SK-N-SH treated with all-trans-retinoic acid at 6 μM for 48 hours (cell line): ENCODE measurements at regions not wholly inside any gene's neighbourhood (a gene's known extent, or its start where the extent isn't known, plus 50 kb on each side); places are given as distances from the start of the nearest gene placed in this dataset.

Source experiments
- CREB5 ChIP-seq: fragments of 250-450 bp; sonication (Bioruptor Pico); IDR thresholded peaks from 2 replicates; pipeline ENCODE4 v1.5.1; 2020; ENCODE audit warnings: low read depth, mild to moderate bottlenecking, moderate library complexity
- GLIS3 ChIP-seq: fragments of 250-450 bp; sonication (Bioruptor Pico); IDR thresholded peaks from 2 replicates; pipeline ENCODE4 v1.5.0; 2020; ENCODE audit warnings: mild to moderate bottlenecking, moderate library complexity
- ISL1 ChIP-seq: fragments of 250-450 bp; sonication (Bioruptor Pico); IDR thresholded peaks from 2 replicates; pipeline ENCODE4 v2.1.2; 2022; ENCODE audit warnings: mild to moderate bottlenecking, moderate library complexity
- TSHZ2 ChIP-seq: fragments of 250-450 bp; sonication (Bioruptor Pico); IDR thresholded peaks from 2 replicates; pipeline ENCODE4 v1.5.0; 2020; ENCODE audit warnings: mild to moderate bottlenecking, moderate library complexity
- ZC3H10 ChIP-seq: fragments of 250-450 bp; sonication (Bioruptor Pico); IDR thresholded peaks from 2 replicates; pipeline ENCODE4 v1.5.1; 2021; ENCODE audit warnings: mild to moderate bottlenecking, moderate library complexity
- ZFP30 ChIP-seq: fragments of 450-650 bp; formaldehyde crosslinking; IDR thresholded peaks from 2 replicates; pipeline ENCODE4 v1.5.0; 2022; ENCODE audit warnings: mild to moderate bottlenecking, moderate library complexity

- TF ChIP-seq ISL1 (CRISPR knock-in tag) (no peak), GLIS3 (CRISPR knock-in tag) (no peak), TSHZ2 (CRISPR knock-in tag) (no peak), ZC3H10 (CRISPR knock-in tag) (no peak), ZFP30 (CRISPR knock-in tag) (no peak), CREB5 (CRISPR knock-in tag) (no peak)
These were observed 652.5 kb downstream of the CDH11 start for GRCh38 chr16:64469351-64469750.
